Smooth muscle cell (in vitro differentiated cells): ENCODE measurements at regions not wholly inside any gene's neighbourhood (a gene's known extent, or its start where the extent isn't known, plus 50 kb on each side); places are given as distances from the start of the nearest gene placed in this dataset.
"Not testable (repeated sequence)": the region's sequence is repeated elsewhere in the genome, so short reads cannot be mapped to it uniquely, and the experiment has no call there.

Experiments
- DNase-seq: peaks from one replicate; lab custom pipeline; 2025; ENCODE audit not compliant: unreplicated experiment; lab: John Stamatoyannopoulos, UW
- H2AFZ ChIP-seq: fragments of 200-600 bp; sonication (generic); 2 replicates; pipeline ENCODE4 v1.6.0; 2016; ENCODE audit warnings: antibody characterized with exemption, low read depth, mild to moderate bottlenecking
- H3F3A ChIP-seq: fragments of 200-600 bp; sonication (generic); 2 replicates; pipeline ENCODE4 v1.6.0; 2017; ENCODE audit warnings: antibody characterized with exemption, low read depth
- H3K27ac ChIP-seq: fragments of 200-600 bp; sonication (generic); 2 replicates; pipeline ENCODE4 v1.5.1; 2016; ENCODE audit warnings: low read depth, mild to moderate bottlenecking
- H3K27me3 ChIP-seq: fragments of 200-600 bp; sonication (generic); 2 replicates; pipeline ENCODE4 v1.6.1; 2016; ENCODE audit warnings: low read depth, mild to moderate bottlenecking
- H3K36me3 ChIP-seq: fragments of 200-600 bp; sonication (generic); 2 replicates; pipeline ENCODE4 v1.5.1; 2016; ENCODE audit warnings: low read depth
- H3K4me1 ChIP-seq: fragments of 200-600 bp; sonication (generic); 2 replicates; pipeline ENCODE4 v1.5.1; 2016; ENCODE audit warnings: low read depth
- H3K4me2 ChIP-seq: fragments of 200-600 bp; sonication (generic); 2 replicates; pipeline ENCODE4 v1.6.0; 2016; ENCODE audit warnings: mild to moderate bottlenecking
- H3K4me3 ChIP-seq: fragments of 200-600 bp; sonication (generic); 2 replicates; pipeline ENCODE4 v1.5.1; 2016; ENCODE audit warnings: mild to moderate bottlenecking
- H3K79me2 ChIP-seq: fragments of 200-600 bp; sonication (generic); 2 replicates; pipeline ENCODE4 v1.6.0; 2016; ENCODE audit warnings: low read depth, mild to moderate bottlenecking
- H3K9ac ChIP-seq: fragments of 200-600 bp; sonication (generic); 2 replicates; pipeline ENCODE4 v1.6.0; 2016; ENCODE audit warnings: low read depth
- H3K9me3 ChIP-seq: fragments of 200-600 bp; sonication (generic); replicated peaks from 2 replicates; pipeline ENCODE4 v1.5.1; 2016; ENCODE audit warnings: low read depth
- H4K20me1 ChIP-seq: fragments of 200-600 bp; sonication (generic); 2 replicates; pipeline ENCODE4 v1.6.0; 2016; ENCODE audit warnings: low read depth
- CTCF ChIP-seq: fragments of 200-600 bp; sonication (generic); IDR thresholded peaks from 2 replicates; pipeline ENCODE4 v1.5.1; 2017; ENCODE audit warnings: borderline replicate concordance, mild to moderate bottlenecking, antibody characterized with exemption; ENCODE audit not compliant: insufficient read depth, poor library complexity, severe bottlenecking
- WGBS: methylation state at CpG from one replicate; pipeline ENCODE4 v1.1.7; 2016; ENCODE audit warnings: low lambda C conversion rate; 5-methylcytosine and 5-hydroxymethylcytosine counted together

- Histone ChIP-seq H3K4me3 (no peak overlapping the region), H3K79me2 (no peaks in the 10 kb centered on the region), H3K27me3 (no peaks in the 10 kb centered on the region), H3K36me3 (no peaks in the 10 kb centered on the region), H3F3A (no peaks in the 10 kb centered on the region), H3K9me3 (no peaks in the 10 kb centered on the region), H3K27ac (no peak overlapping the region), H4K20me1 (no peaks in the 10 kb centered on the region), H2AFZ (no peak overlapping the region), H3K4me1 (no peaks in the 10 kb centered on the region), H3K4me2 (no peak overlapping the region), H3K9ac (no peak overlapping the region)
- WGBS = 74% methylated on average over 4 of the region's 4 CpGs
- no peak for TF ChIP-seq CTCF
- DNase-seq = no peak
Measured at GRCh38 chr12:88366101-88366500, 214.2 kb downstream of the KITLG start.

GRCh38 chr12:88367231-88367630 lies 213.0 kb downstream of the KITLG start:
- no peak for TF ChIP-seq CTCF
- no peaks in the 10 kb centered on the region for H3K27me3 ChIP-seq
- H3K27ac ChIP-seq = no peak overlapping the region
- no peaks in the 10 kb centered on the region for H3K79me2 ChIP-seq
- H3K36me3 ChIP-seq = no peaks in the 10 kb centered on the region
- H3K4me1 ChIP-seq = no peaks in the 10 kb centered on the region
- no peaks in the 10 kb centered on the region for H3K9me3 ChIP-seq
- H3K4me3 ChIP-seq = no peak overlapping the region
- H3F3A ChIP-seq = no peaks in the 10 kb centered on the region
- no peak overlapping the region for H3K9ac ChIP-seq
- DNase-seq = no peak
- H4K20me1 ChIP-seq = no peaks in the 10 kb centered on the region
- no peak overlapping the region for H2AFZ ChIP-seq
- H3K4me2 ChIP-seq = no peak overlapping the region

GRCh38 chr12:88368077-88368476 lies 212.2 kb downstream of the KITLG start:
- 78% methylated on average over 5 of the region's 5 CpGs for whole genome bisulfite sequencing
- not testable (repeated sequence) for H3K4me3 ChIP-seq, H4K20me1 ChIP-seq, H3K9me3 ChIP-seq, H3K27ac ChIP-seq, H3K4me2 ChIP-seq, H3K79me2 ChIP-seq, H3K9ac ChIP-seq, DNase-seq, H3F3A ChIP-seq, H3K4me1 ChIP-seq, H3K36me3 ChIP-seq, H2AFZ ChIP-seq, H3K27me3 ChIP-seq

GRCh38 chr12:88371416-88372183 lies 208.7 kb downstream of the KITLG start:
- Histone ChIP-seq H4K20me1 (no peaks in the 10 kb centered on the region), H3F3A (no peaks in the 10 kb centered on the region), H3K79me2 (no peaks in the 10 kb centered on the region), H3K9me3 (no peaks in the 10 kb centered on the region), H3K9ac (no peak overlapping the region), H3K4me2 (no peak overlapping the region), H3K27ac (no peak overlapping the region), H3K36me3 (no peaks in the 10 kb centered on the region), H3K4me1 (no peaks in the 10 kb centered on the region), H2AFZ (no peak overlapping the region), H3K27me3 (no peaks in the 10 kb centered on the region), H3K4me3 (no peak overlapping the region)
- 94% methylated on average over 7 of the region's 7 CpGs for WGBS
- no peak for TF ChIP-seq CTCF
- no peak for DNase-seq
